Islet precursor cell (in vitro differentiated cells): ENCODE measurements at regions not wholly inside any gene's neighbourhood (a gene's known extent, or its start where the extent isn't known, plus 50 kb on each side); places are given as distances from the start of the nearest gene placed in this dataset.

Source experiments
- DNase-seq: peaks from one replicate; pipeline ENCODE4 v3.0.0-alpha.2; 2018

DNA sequence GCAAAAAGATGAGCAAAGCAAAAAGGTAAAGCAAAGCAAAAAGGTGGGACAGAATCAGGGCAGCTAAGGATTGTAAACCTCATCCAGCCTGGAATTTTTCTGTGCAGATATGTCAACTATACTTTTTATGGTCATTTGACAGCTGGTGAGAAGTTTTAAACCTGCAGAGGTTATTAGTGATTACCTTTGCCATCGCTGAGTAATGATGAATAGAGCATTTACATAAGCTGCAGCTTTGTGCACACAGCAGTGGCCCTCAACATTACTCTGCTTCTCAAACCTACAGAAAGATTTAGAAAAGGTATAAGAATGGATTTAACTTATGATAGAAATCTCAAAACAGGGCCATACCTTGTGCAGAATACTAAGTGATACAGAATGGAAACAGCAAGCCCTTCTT, 54.5 kb upstream of the C4orf54 start:
- DNase-seq, result no peak

DNA sequence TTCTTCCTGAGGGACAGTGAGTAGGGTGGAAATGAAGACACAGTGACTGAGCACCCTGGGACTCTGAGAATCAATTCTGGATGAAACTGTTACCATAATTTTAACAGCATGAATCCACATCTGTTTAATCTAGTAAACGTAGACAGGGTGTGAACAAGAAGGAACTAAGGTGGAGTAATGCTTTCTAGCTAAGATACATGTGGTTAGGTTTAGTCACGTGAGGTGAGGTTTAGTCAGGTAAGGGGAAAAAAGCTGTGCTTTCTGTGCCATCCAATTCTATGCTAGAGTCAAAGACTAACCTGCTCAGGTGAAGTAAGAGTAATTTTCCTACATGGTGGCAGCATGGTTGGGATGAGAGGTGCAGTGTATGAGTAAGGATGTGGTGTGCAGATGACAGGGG, 54.0 kb upstream of the C4orf54 start:
- DNase-seq, result no peak

DNA sequence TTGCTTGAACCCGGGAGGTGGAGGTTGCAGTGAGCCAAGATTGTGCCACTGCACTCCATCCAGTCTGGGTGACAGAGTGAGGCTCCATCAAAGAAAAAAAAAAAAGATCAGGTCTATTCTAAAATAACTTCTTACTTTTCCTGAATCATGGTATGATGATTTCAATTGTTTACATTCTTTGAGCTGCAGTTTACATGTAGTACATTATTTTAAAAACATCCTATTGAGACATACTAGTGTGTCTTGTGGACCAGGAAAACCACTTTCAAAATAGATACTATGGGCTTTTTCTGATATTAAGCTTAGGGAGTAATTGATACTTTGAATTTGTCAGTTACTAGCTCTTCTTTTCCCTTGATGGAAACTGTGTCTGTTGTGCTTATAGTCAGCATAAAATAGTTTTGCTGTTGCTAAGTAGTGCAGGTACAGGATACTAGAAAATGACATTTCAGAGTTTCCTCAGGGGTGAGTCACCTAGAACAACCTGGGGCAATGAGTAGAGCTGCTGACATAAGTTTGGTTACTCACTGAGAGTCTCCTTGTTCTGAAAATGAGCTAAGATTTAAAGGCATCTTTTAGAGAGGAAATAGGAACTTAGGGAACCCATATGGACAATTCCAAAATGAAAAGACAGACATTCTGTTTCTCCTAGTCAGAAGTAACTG, 53.2 kb upstream of the C4orf54 start:
- DNase-seq, result no peak

DNA sequence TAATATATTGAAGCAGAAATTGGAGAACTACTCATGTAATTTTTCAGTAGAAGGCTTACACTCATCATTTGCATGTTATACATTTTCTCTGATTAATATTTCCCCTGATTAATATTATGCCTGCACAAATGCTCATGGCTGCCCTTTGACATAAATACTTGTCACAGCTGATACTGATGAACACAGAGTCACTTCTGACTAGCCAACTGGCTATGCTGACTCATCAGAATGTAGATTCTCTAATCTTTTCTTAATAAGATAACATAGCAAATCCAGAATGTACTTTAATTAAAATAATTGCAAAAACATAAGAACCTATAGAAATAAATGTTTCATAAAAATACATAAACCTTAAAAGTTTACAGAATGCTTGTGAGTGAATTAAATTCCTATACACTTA, 52.4 kb upstream of the C4orf54 start:
- DNase-seq, result no peak

DNA sequence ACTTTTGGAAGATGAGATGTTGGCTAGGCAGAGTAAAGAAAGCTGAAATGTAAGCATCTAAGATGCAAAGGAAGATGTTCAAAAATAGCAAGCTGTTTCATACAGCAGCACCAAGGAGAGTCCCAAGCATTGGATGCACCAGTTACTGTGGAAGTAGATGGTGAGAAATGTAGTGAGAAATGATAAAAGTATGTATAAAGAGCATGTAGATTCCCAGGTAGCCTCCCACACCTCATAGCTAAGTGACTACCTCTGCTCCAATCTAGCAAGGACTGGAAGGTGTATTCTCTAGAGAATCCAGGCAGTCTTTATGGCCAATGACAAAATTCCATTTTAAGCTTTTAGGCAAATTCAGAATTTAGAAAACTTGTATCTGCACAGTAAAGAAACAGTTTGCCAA, 50.9 kb upstream of the C4orf54 start:
- no peak for DNase-seq
